ENCODE measurements at regions not wholly inside any gene's neighbourhood (a gene's known extent, or its start where the extent isn't known, plus 50 kb on each side); places are given as distances from the start of the nearest gene placed in this dataset.

GRCh38 chr4:54548831-54549460 is 108.8 kb upstream of the KIT start:
- no peaks in the 10 kb centered on the region for H3K36me3 ChIP-seq (ENCODE audit: control insufficient read depth, insufficient read depth, low read length)
- WGBS, 2 experiments: 93 to 95% methylated on average over 9 of the region's 9 CpGs
- no peaks in the 10 kb centered on the region for H3K9me3 ChIP-seq (ENCODE audit: control insufficient read depth, low read length)
- no peaks in the 10 kb centered on the region for H3K27me3 ChIP-seq (ENCODE audit: control insufficient read depth, insufficient read depth, low read length, poor library complexity, severe bottlenecking)
- no peaks in the 10 kb centered on the region for H3K4me1 ChIP-seq (ENCODE audit: control insufficient read depth, insufficient read depth, low read length)
- no peak overlapping the region for H3K4me3 ChIP-seq (ENCODE audit: insufficient read depth, low read depth, low read length)
- no peak overlapping the region for H3K27ac ChIP-seq (ENCODE audit: insufficient read depth, low read depth, low read length, poor library complexity, severe bottlenecking)

DNA sequence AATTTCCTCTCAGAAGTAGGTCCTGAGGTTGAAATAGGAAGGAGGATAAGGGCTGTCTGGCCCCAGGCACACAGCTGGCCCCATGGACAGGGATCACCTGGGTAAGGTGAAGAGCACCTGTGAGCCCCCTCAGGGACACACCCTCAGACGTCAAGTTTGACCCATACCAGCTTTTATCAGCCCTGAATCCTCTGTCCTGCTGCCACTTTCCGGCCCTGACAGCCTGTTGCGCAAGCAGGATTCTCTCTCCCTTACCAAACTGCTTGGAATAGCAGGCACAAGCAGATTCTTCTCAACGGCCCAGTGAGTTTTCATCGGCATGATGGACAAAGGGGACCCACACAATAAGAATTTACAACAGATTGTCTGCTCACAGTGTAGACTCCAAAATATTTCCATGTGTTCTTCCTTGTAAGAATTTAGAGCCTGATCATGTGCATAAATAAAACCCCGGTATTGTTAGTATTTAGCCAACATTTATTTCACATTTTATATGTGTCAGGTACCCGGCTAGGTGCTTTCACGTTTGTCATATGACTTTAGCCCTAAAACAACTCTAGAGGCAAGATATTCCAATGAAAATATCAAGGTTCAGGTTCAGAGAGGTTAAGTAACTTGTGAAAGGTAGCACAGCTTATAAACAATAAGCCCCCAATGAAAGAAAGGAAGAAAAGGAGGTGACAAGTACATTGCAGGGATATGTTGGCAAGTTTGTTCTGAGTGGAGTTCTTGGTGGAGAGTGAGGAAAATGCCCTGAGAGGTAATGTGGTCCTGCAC is 107.2 kb upstream of the KIT start:
- H3K27me3 ChIP-seq (ENCODE audit: control insufficient read depth, insufficient read depth, low read length, poor library complexity, severe bottlenecking): no peaks in the 10 kb centered on the region
- no peaks in the 10 kb centered on the region for H3K9me3 ChIP-seq (ENCODE audit: control insufficient read depth, low read length)
- no peaks in the 10 kb centered on the region for H3K4me1 ChIP-seq (ENCODE audit: control insufficient read depth, insufficient read depth, low read length)
- H3K36me3 ChIP-seq (ENCODE audit: control insufficient read depth, insufficient read depth, low read length): no peaks in the 10 kb centered on the region
- 55 to 56% methylated on average over 8 of the region's 8 CpGs for WGBS, 2 experiments
- H3K27ac ChIP-seq (ENCODE audit: insufficient read depth, low read depth, low read length, poor library complexity, severe bottlenecking): no peak overlapping the region
- H3K4me3 ChIP-seq (ENCODE audit: insufficient read depth, low read depth, low read length): no peak overlapping the region

DNA sequence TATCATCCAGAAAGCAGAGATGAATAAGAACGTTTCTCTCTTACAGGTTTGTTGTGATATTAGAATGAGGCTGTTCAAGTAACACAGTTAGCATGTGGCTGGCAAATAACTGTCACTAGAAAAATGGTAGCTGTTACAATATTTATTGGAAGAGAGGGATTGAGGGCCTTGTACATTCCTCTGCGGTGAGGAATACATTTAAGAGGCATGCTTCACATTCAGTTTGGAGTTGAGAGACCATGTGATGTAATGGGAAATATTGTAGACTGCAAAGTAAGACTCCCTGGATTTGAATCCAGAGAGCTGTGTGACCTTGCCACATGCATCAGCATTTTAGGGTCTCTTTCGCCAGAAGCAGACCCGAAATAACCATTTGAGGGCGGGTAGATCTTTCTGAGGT is 104.8 kb upstream of the KIT start:
- no peak overlapping the region for H3K27ac ChIP-seq (ENCODE audit: insufficient read depth, low read depth, low read length, poor library complexity, severe bottlenecking)
- WGBS, 2 experiments: 92 to 94% methylated on average over 5 of the region's 5 CpGs

GRCh38 chr4:54554339-54554990 is 103.3 kb upstream of the KIT start:
- H3K9me3 ChIP-seq (ENCODE audit: control insufficient read depth, low read length): no peaks in the 10 kb centered on the region
- no peaks in the 10 kb centered on the region for H3K36me3 ChIP-seq (ENCODE audit: control insufficient read depth, insufficient read depth, low read length)
- no peak overlapping the region for H3K27ac ChIP-seq (ENCODE audit: insufficient read depth, low read depth, low read length, poor library complexity, severe bottlenecking)
- no peaks in the 10 kb centered on the region for H3K4me1 ChIP-seq (ENCODE audit: control insufficient read depth, insufficient read depth, low read length)
- no peaks in the 10 kb centered on the region for H3K27me3 ChIP-seq (ENCODE audit: control insufficient read depth, insufficient read depth, low read length, poor library complexity, severe bottlenecking)
- WGBS, 2 experiments: 92 to 94% methylated on average over 9 of the region's 9 CpGs
- no peak overlapping the region for H3K4me3 ChIP-seq (ENCODE audit: insufficient read depth, low read depth, low read length)

More for the DNA sequence above, 104.8 kb upstream of the KIT start:
- H3K27me3 ChIP-seq (ENCODE audit: control insufficient read depth, insufficient read depth, low read length, poor library complexity, severe bottlenecking): no peaks in the 10 kb centered on the region
- H3K36me3 ChIP-seq (ENCODE audit: control insufficient read depth, insufficient read depth, low read length): no peaks in the 10 kb centered on the region
- no peak overlapping the region for H3K4me3 ChIP-seq (ENCODE audit: insufficient read depth, low read depth, low read length)
- H3K4me1 ChIP-seq (ENCODE audit: control insufficient read depth, insufficient read depth, low read length): no peaks in the 10 kb centered on the region
- no peaks in the 10 kb centered on the region for H3K9me3 ChIP-seq (ENCODE audit: control insufficient read depth, low read length)

DNA sequence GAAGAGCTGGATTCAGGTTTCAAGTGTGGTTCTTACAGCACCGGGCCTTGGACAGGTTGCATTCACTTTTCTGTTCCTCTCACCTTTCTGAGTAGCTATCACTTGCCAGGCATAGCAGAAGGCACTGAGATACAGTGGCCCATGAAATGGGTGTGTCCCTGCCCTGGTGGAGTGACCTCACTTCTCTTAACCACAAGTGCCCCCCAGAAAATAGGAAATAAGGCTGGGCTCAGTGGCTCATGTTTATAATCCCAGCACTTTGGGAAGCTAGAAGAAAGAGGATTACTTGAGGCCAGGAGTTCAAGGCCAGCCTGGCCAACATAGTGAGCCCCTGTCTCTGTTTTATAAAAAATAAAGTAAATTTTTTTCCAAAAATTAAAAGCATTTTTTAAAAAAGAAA is 101.7 kb upstream of the KIT start:
- H3K4me1 ChIP-seq (ENCODE audit: control insufficient read depth, insufficient read depth, low read length): no peaks in the 10 kb centered on the region
- no peaks in the 10 kb centered on the region for H3K9me3 ChIP-seq (ENCODE audit: control insufficient read depth, low read length)
- WGBS, 2 experiments: 89 to 97% methylated on average over 1 of the region's 1 CpG
- H3K27ac ChIP-seq (ENCODE audit: insufficient read depth, low read depth, low read length, poor library complexity, severe bottlenecking): no peak overlapping the region
- no peak overlapping the region for H3K4me3 ChIP-seq (ENCODE audit: insufficient read depth, low read depth, low read length)
- H3K36me3 ChIP-seq (ENCODE audit: control insufficient read depth, insufficient read depth, low read length): no peaks in the 10 kb centered on the region
- no peaks in the 10 kb centered on the region for H3K27me3 ChIP-seq (ENCODE audit: control insufficient read depth, insufficient read depth, low read length, poor library complexity, severe bottlenecking)

DNA sequence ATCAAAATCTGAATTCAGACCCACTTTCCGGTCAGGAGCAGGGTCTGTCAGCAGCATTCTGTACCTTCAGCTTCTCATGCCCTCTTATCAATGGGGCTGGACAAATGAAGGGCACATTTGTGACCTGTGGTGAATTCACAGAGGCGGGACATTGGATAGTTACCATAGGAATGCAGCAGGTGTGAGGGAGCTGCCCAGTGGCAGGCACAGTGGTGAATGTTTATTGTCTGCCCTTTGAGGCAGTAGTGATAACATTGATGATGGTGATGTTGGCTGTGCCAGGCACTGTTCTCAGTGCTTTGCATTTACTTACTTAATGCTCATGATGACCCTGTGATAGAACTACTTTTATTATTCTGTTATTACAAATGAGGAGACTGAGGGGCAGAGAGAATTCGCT is 101.2 kb upstream of the KIT start:
- H3K4me1 ChIP-seq (ENCODE audit: control insufficient read depth, insufficient read depth, low read length): no peaks in the 10 kb centered on the region
- 90 to 92% methylated on average over 3 of the region's 3 CpGs for WGBS, 2 experiments
- no peak overlapping the region for H3K4me3 ChIP-seq (ENCODE audit: insufficient read depth, low read depth, low read length)
- H3K27ac ChIP-seq (ENCODE audit: insufficient read depth, low read depth, low read length, poor library complexity, severe bottlenecking): no peak overlapping the region
- no peaks in the 10 kb centered on the region for H3K9me3 ChIP-seq (ENCODE audit: control insufficient read depth, low read length)
- H3K27me3 ChIP-seq (ENCODE audit: control insufficient read depth, insufficient read depth, low read length, poor library complexity, severe bottlenecking): no peaks in the 10 kb centered on the region
- no peaks in the 10 kb centered on the region for H3K36me3 ChIP-seq (ENCODE audit: control insufficient read depth, insufficient read depth, low read length)

DNA sequence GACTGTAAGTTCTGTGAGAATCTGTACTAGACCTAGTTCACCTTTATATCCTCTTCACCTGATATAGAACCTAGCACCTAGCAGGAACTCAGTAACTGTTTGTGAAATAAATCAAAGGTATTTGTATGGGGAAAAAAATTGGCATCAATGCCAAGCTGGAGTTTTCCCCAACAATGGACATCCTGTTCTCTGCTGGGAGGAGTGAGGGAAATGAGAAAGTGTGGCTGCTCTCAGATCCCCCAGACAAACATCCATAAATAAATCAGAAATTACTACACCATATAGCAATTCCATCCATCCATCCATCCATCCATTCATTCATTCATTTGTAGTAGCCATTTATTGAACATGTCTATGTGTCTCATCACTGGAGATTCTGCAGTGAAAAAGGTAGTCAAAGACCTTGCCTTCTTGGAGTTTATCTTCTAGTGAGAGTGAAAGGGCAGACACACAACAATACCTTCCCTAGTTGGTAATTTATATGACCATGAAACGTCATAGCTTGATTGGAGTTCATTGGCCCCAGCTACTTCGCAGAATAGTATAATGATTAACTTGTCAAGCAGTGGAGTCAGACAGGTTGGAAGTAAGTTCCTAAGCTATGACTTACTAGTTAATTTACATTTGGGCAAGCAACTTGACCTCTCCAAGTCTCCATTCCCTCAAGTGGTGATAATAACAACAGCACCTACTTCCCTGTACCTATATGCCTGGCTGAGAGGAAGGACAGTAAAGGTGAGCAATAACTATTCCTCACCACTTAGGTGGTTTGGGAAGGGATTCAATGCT is 98.7 kb upstream of the KIT start:
- H3K4me3 ChIP-seq (ENCODE audit: insufficient read depth, low read depth, low read length): no peak overlapping the region
- no peak overlapping the region for H3K27ac ChIP-seq (ENCODE audit: insufficient read depth, low read depth, low read length, poor library complexity, severe bottlenecking)
- no peaks in the 10 kb centered on the region for H3K4me1 ChIP-seq (ENCODE audit: control insufficient read depth, insufficient read depth, low read length)
- WGBS, 2 experiments: 90 to 97% methylated on average over 2 of the region's 2 CpGs
- H3K36me3 ChIP-seq (ENCODE audit: control insufficient read depth, insufficient read depth, low read length): no peaks in the 10 kb centered on the region
- H3K9me3 ChIP-seq (ENCODE audit: control insufficient read depth, low read length): no peaks in the 10 kb centered on the region
- no peaks in the 10 kb centered on the region for H3K27me3 ChIP-seq (ENCODE audit: control insufficient read depth, insufficient read depth, low read length, poor library complexity, severe bottlenecking)

- WGBS, 2 experiments: 55% methylated on average over 4 of the region's 4 CpGs
- H3K4me1 ChIP-seq (ENCODE audit: control insufficient read depth, insufficient read depth, low read length): no peaks in the 10 kb centered on the region
- no peak overlapping the region for H3K4me3 ChIP-seq (ENCODE audit: insufficient read depth, low read depth, low read length)
- no peaks in the 10 kb centered on the region for H3K27me3 ChIP-seq (ENCODE audit: control insufficient read depth, insufficient read depth, low read length, poor library complexity, severe bottlenecking)
- H3K9me3 ChIP-seq (ENCODE audit: control insufficient read depth, low read length): no peaks in the 10 kb centered on the region
- H3K27ac ChIP-seq (ENCODE audit: insufficient read depth, low read depth, low read length, poor library complexity, severe bottlenecking): no peak overlapping the region
- no peaks in the 10 kb centered on the region for H3K36me3 ChIP-seq (ENCODE audit: control insufficient read depth, insufficient read depth, low read length)
These were observed 97.2 kb upstream of the KIT start for GRCh38 chr4:54560513-54560912.

DNA sequence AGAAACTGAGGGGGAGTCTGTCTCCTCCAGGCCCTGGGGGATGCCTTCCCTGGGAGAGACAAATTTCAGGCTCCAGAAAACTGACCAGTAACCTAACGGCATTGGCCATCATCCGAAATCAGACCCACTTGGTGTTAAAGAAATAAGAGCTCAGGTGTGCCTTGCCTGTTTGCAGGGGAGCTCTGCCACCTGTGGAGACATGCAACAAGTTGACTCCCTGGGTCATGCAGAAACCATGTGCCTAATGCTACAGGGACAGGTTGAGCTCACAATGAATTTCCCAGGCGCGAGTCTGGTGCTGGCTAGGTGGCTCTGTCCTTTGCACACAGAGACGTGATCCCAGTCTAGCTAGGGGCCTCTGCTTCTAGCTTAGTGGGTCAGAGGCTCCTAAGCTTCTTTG is 95.8 kb upstream of the KIT start:
- Histone ChIP-seq H3K9me3 (ENCODE audit: control insufficient read depth, low read length) (no peaks in the 10 kb centered on the region), H3K27ac (ENCODE audit: insufficient read depth, low read depth, low read length, poor library complexity, severe bottlenecking) (no peak overlapping the region), H3K36me3 (ENCODE audit: control insufficient read depth, insufficient read depth, low read length) (no peaks in the 10 kb centered on the region), H3K4me1 (ENCODE audit: control insufficient read depth, insufficient read depth, low read length) (no peaks in the 10 kb centered on the region), H3K27me3 (ENCODE audit: control insufficient read depth, insufficient read depth, low read length, poor library complexity, severe bottlenecking) (no peaks in the 10 kb centered on the region), H3K4me3 (ENCODE audit: insufficient read depth, low read depth, low read length) (no peak overlapping the region)
- 69 to 71% methylated on average over 5 of the region's 5 CpGs for WGBS, 2 experiments

DNA sequence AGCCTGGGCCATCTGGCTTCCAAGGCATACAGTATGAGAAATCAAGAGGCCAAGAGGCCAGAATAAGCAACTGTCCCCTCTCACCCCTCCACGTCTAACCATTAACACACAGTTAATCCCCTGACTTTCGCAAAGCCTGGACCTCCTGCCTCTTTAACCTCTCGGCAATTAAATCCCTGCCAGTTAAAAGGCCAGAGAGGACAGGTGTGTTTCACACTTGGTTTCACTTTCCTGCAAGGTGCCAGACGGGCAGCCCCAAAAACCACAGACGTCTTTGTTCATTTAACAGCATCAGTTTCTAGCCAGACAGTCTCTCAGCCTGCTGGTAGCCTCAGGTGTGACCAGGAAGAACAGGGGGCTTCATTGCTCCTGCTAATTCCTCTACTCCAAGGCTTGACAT is 91.1 kb upstream of the KIT start:
- H3K4me1 ChIP-seq (ENCODE audit: control insufficient read depth, insufficient read depth, low read length): peaks cover 4% of the 10 kb centered on the region
- 68 to 79% methylated on average over 5 of the region's 5 CpGs for WGBS, 2 experiments
- no peaks in the 10 kb centered on the region for H3K27me3 ChIP-seq (ENCODE audit: control insufficient read depth, insufficient read depth, low read length, poor library complexity, severe bottlenecking)
- H3K4me3 ChIP-seq (ENCODE audit: insufficient read depth, low read depth, low read length): no peak overlapping the region
- no peaks in the 10 kb centered on the region for H3K9me3 ChIP-seq (ENCODE audit: control insufficient read depth, low read length)
- H3K36me3 ChIP-seq (ENCODE audit: control insufficient read depth, insufficient read depth, low read length): no peaks in the 10 kb centered on the region
- no peak overlapping the region for H3K27ac ChIP-seq (ENCODE audit: insufficient read depth, low read depth, low read length, poor library complexity, severe bottlenecking)

Measured in ectodermal cell (in vitro differentiated cells).